DOHH2 (cell line): ENCODE measurements at regions not wholly inside any gene's neighbourhood (a gene's known extent, or its start where the extent isn't known, plus 50 kb on each side); places are given as distances from the start of the nearest gene placed in this dataset.

ENCODE experiments used
- EZH2phosphoT487 ChIP-seq: fragments of 200-600 bp; sonication (generic); IDR thresholded peaks from 2 replicates; pipeline ENCODE4 v1.6.1; 2017; ENCODE audit warnings: borderline replicate concordance, mild to moderate bottlenecking, antibody characterized with exemption, low read length, moderate library complexity, mixed read lengths
- TF ChIP-seq, protein P1 (sequence below): fragments of 200-600 bp; sonication (generic); IDR thresholded peaks from one replicate; pipeline ENCODE4 v1.5.1; 2014; ENCODE audit warnings: antibody characterized with exemption, mild to moderate bottlenecking, low read depth, low read length; ENCODE audit not compliant: poor library complexity, severe bottlenecking

- TF ChIP-seq, protein P1, sequence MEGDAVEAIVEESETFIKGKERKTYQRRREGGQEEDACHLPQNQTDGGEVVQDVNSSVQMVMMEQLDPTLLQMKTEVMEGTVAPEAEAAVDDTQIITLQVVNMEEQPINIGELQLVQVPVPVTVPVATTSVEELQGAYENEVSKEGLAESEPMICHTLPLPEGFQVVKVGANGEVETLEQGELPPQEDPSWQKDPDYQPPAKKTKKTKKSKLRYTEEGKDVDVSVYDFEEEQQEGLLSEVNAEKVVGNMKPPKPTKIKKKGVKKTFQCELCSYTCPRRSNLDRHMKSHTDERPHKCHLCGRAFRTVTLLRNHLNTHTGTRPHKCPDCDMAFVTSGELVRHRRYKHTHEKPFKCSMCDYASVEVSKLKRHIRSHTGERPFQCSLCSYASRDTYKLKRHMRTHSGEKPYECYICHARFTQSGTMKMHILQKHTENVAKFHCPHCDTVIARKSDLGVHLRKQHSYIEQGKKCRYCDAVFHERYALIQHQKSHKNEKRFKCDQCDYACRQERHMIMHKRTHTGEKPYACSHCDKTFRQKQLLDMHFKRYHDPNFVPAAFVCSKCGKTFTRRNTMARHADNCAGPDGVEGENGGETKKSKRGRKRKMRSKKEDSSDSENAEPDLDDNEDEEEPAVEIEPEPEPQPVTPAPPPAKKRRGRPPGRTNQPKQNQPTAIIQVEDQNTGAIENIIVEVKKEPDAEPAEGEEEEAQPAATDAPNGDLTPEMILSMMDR = no peak
- no peak for TF ChIP-seq EZH2phosphoT487
These were observed 83.3 kb upstream of the PDZD8 start for GRCh38 chr10:117458571-117458970.
